H54 (cell line): ENCODE measurements at regions not wholly inside any gene's neighbourhood (a gene's known extent, or its start where the extent isn't known, plus 50 kb on each side); places are given as distances from the start of the nearest gene placed in this dataset.
"Not testable (repeated sequence)": the region's sequence is repeated elsewhere in the genome, so short reads cannot be mapped to it uniquely, and the experiment has no call there.

Experiments
- DNase-seq: peaks from one replicate; pipeline ENCODE4 v3.0.0; 2011; ENCODE audit warnings: low spot score, mixed read lengths; ENCODE audit not compliant: insufficient read length
- FAIRE-seq: peaks from 3 replicates; lab custom pipeline; 2011; peaks lifted over from hg19 to GRCh38; lab: Jason Lieb, UNC
- POLR2A ChIP-seq: IDR thresholded peaks from 2 replicates; pipeline ENCODE4 v1.6.1; 2011; ENCODE audit warnings: low read depth, mild to moderate bottlenecking, low read length

DNA sequence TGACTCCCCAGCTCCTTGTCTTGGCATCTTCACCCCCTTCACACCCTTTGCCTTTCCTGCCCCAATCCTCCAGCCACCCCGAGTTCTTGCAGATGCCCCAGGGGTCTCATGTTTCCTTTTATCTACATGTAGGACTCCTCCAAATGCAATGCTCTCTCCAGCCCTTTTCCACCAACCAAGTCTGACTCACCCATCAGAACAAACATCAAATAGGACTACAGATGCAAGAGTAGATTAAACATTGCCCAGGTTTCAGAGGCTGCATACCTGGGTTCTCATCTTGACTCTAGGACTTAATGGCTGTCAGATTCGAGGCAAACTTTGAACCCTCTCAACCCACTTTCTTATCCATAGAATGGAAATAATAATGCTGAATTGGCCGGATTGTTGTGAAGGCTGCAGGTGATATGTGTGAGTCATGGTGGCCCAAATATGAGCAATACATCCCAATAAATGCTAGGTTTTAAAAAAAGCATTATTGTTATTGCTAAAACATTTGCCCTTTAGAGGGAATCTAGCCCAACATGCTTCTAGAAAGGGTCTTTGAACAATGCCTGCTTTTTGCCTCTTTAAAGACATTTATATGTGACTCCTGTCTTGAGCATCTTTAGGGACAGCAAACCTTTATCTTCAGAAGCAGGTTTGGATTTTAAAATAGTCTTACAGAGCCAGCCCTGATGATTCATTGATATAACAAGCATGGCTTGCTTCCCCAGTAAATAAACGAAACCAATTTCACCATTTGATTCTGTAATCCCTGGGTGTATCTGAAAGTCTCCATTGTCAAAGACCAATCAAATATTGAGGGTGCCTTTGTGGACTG, 310.1 kb downstream of the FOXL1 start:
- FAIRE-seq (no peak), DNase-seq (no peak)
- no peak for TF ChIP-seq POLR2A

- not testable (repeated sequence) for DNase-seq, FAIRE-seq
Observed at GRCh38 chr16:86889054-86889366, 310.7 kb downstream of the FOXL1 start.

- DNase-seq (no peak), FAIRE-seq (no peak)
- no peak for TF ChIP-seq POLR2A
Observed at GRCh38 chr16:86889974-86890373, 311.6 kb downstream of the FOXL1 start.

GRCh38 chr16:86891121-86891520, 312.8 kb downstream of the FOXL1 start:
- no peak for TF ChIP-seq POLR2A
- DNase-seq, result no peak
- no peak for FAIRE-seq

GRCh38 chr16:86891631-86892030, 313.3 kb downstream of the FOXL1 start:
- FAIRE-seq (no peak), DNase-seq (no peak)
- TF ChIP-seq POLR2A, result no peak

GRCh38 chr16:86892509-86892908, 314.2 kb downstream of the FOXL1 start:
- no peak for TF ChIP-seq POLR2A

DNA sequence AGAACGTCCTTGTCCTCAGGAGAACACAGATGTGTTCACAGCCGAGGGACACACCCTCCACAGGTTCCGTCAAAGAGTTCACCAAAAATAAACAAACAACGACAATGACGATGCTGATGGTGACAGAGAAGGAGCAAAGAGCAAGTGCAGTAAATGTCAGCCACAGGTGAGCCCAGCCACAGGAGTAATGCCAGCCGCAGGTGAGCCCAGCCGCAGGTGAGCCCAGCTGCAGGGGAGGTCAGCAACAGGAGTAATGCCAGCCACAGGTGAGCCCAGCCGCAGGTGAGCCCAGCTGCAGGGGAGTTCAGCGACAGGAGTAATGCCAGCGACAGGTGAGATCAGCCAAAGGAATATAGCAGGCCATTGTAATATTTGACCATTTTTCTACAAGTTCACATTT, 315.2 kb downstream of the FOXL1 start:
- no peak for FAIRE-seq
- DNase-seq, result no peak
- TF ChIP-seq POLR2A, result no peak

More at GRCh38 chr16:86892509-86892908, 314.2 kb downstream of the FOXL1 start:
- DNase-seq (no peak), FAIRE-seq (no peak)

DNA sequence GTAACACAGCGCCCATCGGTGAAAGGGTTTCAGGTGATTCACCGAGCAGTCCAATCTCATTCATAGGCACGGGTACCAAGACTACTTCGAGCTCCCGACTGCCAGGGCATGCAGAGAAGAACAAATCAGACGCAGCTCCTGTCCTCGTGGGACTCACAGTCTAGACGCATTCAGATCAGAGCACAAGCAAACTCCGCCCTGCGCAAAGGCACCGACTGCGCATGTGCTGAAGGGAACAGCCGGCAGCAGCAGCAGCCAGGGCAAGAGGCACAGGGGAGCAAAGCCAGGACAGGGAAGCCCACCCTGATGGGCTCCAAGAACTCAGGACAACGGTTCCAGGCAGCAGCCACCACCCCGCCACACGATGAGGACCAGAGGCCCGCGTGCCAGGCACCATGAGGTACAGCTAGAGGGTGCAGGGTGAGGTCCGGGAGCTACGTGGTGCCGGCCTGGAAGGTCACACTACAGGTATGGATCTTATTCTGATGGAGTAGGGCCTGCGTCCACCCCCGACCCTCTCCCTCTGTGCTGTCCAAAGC, 315.7 kb downstream of the FOXL1 start:
- DNase-seq (no peak), FAIRE-seq (no peak)
- TF ChIP-seq POLR2A, result no peak

DNA sequence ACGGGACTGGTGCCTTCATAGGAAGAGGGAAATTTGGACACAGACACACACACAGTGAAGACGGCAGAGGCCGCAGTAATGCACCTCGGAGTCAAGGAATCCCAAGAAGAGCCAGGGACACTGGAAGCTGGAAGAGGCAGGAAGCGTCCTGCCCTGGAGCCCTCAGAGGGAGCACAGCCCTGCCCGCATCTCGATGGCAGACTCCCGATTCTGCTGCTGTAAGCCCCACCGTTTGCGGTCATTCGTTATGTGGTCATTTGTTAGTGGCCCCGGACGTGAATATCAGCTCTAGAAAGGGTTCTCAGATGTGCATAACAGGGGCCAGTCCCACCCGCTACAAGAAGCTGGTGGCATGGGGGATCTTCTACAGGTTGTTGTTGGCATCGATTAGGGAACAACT, 316.6 kb downstream of the FOXL1 start:
- FAIRE-seq (no peak), DNase-seq (no peak)
- no peak for TF ChIP-seq POLR2A

- FAIRE-seq (no peak), DNase-seq (no peak)
- no peak for TF ChIP-seq POLR2A
Observed at GRCh38 chr16:86895606-86896005, 317.3 kb downstream of the FOXL1 start.

GRCh38 chr16:86896976-86897375, 318.6 kb downstream of the FOXL1 start:
- no peak for TF ChIP-seq POLR2A
- DNase-seq (no peak), FAIRE-seq (no peak)

GRCh38 chr16:86897486-86897885, 319.1 kb downstream of the FOXL1 start:
- FAIRE-seq, result no peak
- TF ChIP-seq POLR2A, result no peak
- no peak for DNase-seq

DNA sequence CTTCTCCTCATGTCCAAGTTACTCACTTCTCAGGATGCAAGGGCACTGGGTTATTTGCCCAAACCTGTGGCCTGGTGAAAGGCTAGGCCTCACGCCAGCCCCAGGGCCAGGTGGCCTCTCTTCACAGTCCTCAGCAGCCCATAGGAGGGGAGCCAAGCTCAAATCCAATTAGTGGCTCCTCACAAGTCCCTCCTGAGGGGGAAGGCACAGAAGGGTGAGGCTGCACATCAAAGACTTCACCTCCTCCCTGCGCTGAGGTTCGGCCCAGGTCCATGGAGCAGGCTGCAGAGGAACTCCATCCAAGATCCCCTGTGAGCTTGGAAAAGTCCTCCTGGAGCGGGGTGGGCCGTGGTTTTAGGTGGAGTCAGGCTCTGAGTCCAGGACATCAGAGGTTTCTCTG, 320.0 kb downstream of the FOXL1 start:
- FAIRE-seq (no peak), DNase-seq (no peak)
- TF ChIP-seq POLR2A, result no peak

GRCh38 chr16:86899151-86899550, 320.8 kb downstream of the FOXL1 start:
- TF ChIP-seq POLR2A, result no peak
- FAIRE-seq (no peak), DNase-seq (no peak)

DNA sequence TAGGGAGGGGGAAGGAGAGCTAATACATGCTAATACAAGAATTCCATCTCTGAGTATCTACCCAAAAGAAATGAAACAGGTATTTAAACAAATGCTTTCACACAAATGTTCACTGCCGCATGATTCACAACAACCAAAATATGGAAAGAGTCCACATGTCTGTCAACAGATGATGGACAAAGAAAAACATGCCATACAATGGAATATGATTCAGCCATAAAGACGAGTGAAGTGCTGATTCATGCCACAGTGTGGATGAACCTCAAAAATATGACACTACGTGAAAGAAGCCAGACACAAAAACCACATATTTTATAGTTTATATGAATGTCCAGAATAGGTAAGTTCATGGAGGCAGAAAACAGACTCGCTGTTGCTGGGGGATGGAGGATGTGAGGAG, 321.4 kb downstream of the FOXL1 start:
- no peak for DNase-seq
- no peak for FAIRE-seq
- TF ChIP-seq POLR2A, result no peak
